ENCODE measurements at regions not wholly inside any gene's neighbourhood (a gene's known extent, or its start where the extent isn't known, plus 50 kb on each side); places are given as distances from the start of the nearest gene placed in this dataset.

DNA sequence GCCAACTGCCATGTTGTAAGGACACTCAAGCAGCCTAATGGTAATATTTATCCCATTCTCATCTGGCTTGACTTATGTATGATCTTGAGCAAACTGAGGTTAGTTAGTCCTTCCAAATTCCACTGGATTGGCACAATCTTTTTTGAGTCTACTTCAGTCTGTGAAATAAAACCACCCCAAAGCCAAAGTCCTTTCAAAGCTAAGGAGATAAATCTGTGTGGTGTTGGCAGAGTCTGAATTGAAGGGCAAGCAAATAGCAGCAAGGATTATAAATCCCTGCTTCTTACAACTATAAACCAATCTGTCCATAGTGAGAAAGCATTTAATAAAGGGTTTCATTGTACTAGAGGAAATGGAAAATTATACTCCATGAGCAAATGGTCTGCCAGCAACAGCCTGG is 233.9 kb upstream of the GLRA2 start:
- TF ChIP-seq POLR2AphosphoS5 (IDR thresholded peaks at IDR 0.05; ENCODE audit: low read depth, low read length), result no peak
- TF ChIP-seq POLR2A (IDR thresholded peaks at IDR 0.05; ENCODE audit: low read depth, low read length), result no peak

Data from GM12892 (cell line).